CD14-positive monocyte (primary cell): ENCODE measurements at regions not wholly inside any gene's neighbourhood (a gene's known extent, or its start where the extent isn't known, plus 50 kb on each side); places are given as distances from the start of the nearest gene placed in this dataset.

Source experiments
- DNase-seq, 3 donors: peaks; one replicate each; pipeline ENCODE4 v3.0.0-alpha.2; 2011 to 2022
- H2AFZ ChIP-seq: 2 replicates; pipeline ENCODE4 v1.6.0; 2012; ENCODE audit warnings: mild to moderate bottlenecking, low read depth, low read length, inconsistent platforms; ENCODE audit not compliant: insufficient read depth, poor library complexity, severe bottlenecking
- H3K27ac ChIP-seq, 2 donors: 1 replicate in 1 of 2; 2 replicates in 1 of 2; pipeline ENCODE4 v1.5.1; 2012 to 2013; ENCODE audit warnings: low read length in 2 of 2, control low read depth in 1 of 2, inconsistent platforms in 1 of 2, low read depth in 1 of 2, mild to moderate bottlenecking in 1 of 2
- H3K27me3 ChIP-seq, 2 donors: one replicate each; pipeline versions ENCODE4 v1.6.0 to v1.6.1; 2011 to 2013; ENCODE audit warnings: low read length in 2 of 2; ENCODE audit not compliant: control insufficient read depth in 2 of 2, insufficient read depth in 2 of 2
- H3K36me3 ChIP-seq, 2 donors: replicated peaks in 1 of 2; 1 replicate in 1 of 2; 2 replicates in 1 of 2; pipeline versions ENCODE4 v1.5.1 to v1.6.1; 2012 to 2013; ENCODE audit warnings: low read length in 2 of 2, control low read depth in 1 of 2, inconsistent platforms in 1 of 2, mild to moderate bottlenecking in 1 of 2; ENCODE audit not compliant: insufficient read depth in 2 of 2, control insufficient read depth in 1 of 2
- H3K4me1 ChIP-seq, 2 donors: 1 replicate in 1 of 2; 2 replicates in 1 of 2; pipeline versions ENCODE4 v1.5.1 to v1.6.1; 2012 to 2013; ENCODE audit warnings: low read length in 2 of 2, control low read depth in 1 of 2, inconsistent platforms in 1 of 2, mild to moderate bottlenecking in 1 of 2, moderate library complexity in 1 of 2; ENCODE audit not compliant: insufficient read depth in 2 of 2, control insufficient read depth in 1 of 2
- H3K4me2 ChIP-seq: replicated peaks from 2 replicates; pipeline ENCODE3; 2012; ENCODE audit warnings: low read length, moderate library complexity, mild to moderate bottlenecking; ENCODE audit not compliant: poor library complexity, severe bottlenecking; ENCODE audit errors: extremely low read depth
- H3K4me3 ChIP-seq, 3 experiments: fragments of 200-600 bp in 1 of 3; sonication (generic) in 1 of 3; replicated peaks in 1 of 3; 1 replicate in 2 of 3; 2 replicates in 1 of 3; pipeline ENCODE4 v1.5.1; 2011 to 2013; ENCODE audit warnings: low read length in 3 of 3, mild to moderate bottlenecking in 3 of 3, control low read depth in 2 of 3, low read depth in 2 of 3, inconsistent platforms in 1 of 3, moderate library complexity in 1 of 3
- H3K79me2 ChIP-seq: 2 replicates; pipeline ENCODE4 v1.6.0; 2012; ENCODE audit warnings: mild to moderate bottlenecking, control low read depth, inconsistent platforms, low read length, moderate library complexity; ENCODE audit not compliant: insufficient read depth
- H3K9ac ChIP-seq: 2 replicates; pipeline ENCODE4 v1.6.0; 2017; ENCODE audit warnings: low read length, mild to moderate bottlenecking; ENCODE audit not compliant: insufficient read depth, poor library complexity, severe bottlenecking
- H3K9me3 ChIP-seq, 2 donors: replicated peaks in 1 of 2; 1 replicate in 1 of 2; 2 replicates in 1 of 2; pipeline versions ENCODE4 v1.5.1 to v1.6.1; 2012 to 2013; ENCODE audit warnings: low read length in 2 of 2, control low read depth in 1 of 2; ENCODE audit not compliant: control insufficient read depth in 1 of 2, insufficient read depth in 1 of 2
- H4K20me1 ChIP-seq: 2 replicates; pipeline ENCODE4 v1.6.0; 2012; ENCODE audit warnings: mild to moderate bottlenecking, low read length, control low read depth, moderate library complexity; ENCODE audit not compliant: insufficient read depth
- H3K27ac Mint-ChIP-seq, 7 donors: one replicate each; pipeline ENCODE4 v1.8.0; 2020; ENCODE audit warnings: mild to moderate bottlenecking in 7 of 7, mixed read lengths in 7 of 7, moderate library complexity in 6 of 7, inconsistent platforms in 2 of 7
- H3K27me3 Mint-ChIP-seq, 3 donors: one replicate each; pipeline ENCODE4 v1.8.0; 2021 to 2022; ENCODE audit warnings: low read depth in 3 of 3, mild to moderate bottlenecking in 3 of 3, mixed read lengths in 3 of 3, moderate library complexity in 3 of 3, inconsistent platforms in 1 of 3
- H3K36me3 Mint-ChIP-seq, 2 donors: one replicate each; pipeline ENCODE4 v1.8.0; 2020; ENCODE audit warnings: mixed read lengths in 2 of 2, inconsistent platforms in 1 of 2, mild to moderate bottlenecking in 1 of 2
- H3K4me1 Mint-ChIP-seq: one replicate; pipeline ENCODE4 v1.8.0; 2020; ENCODE audit warnings: mild to moderate bottlenecking, mixed read lengths
- H3K4me3 Mint-ChIP-seq, 2 donors: one replicate each; pipeline ENCODE4 v1.8.0; 2020; ENCODE audit warnings: mild to moderate bottlenecking in 2 of 2, mixed read lengths in 2 of 2, moderate library complexity in 1 of 2
- H3K9me3 Mint-ChIP-seq, 7 donors: one replicate each; pipeline ENCODE4 v1.8.0; 2020 to 2022; ENCODE audit warnings: mixed read lengths in 7 of 7, mild to moderate bottlenecking in 6 of 7, moderate library complexity in 6 of 7, inconsistent platforms in 2 of 7
- WGBS: methylation state at CpG from one replicate; pipeline ENCODE4 v1.1.5; 2013; ENCODE audit warnings: missing lambda C conversion rate; ENCODE audit not compliant: insufficient coverage; 5-methylcytosine and 5-hydroxymethylcytosine counted together
- intact Hi-C, 2 donors: fragments of 100-400 bp; cut with micrococcal nuclease; formaldehyde crosslinking; loops; one replicate each; pipeline versions ENCODE4 v1.15.0 to v1.15.1; 2023
- TF ChIP-seq, protein P1 (sequence below): fragments of 200-600 bp; IDR thresholded peaks from one replicate; pipeline ENCODE4 v1.8.0; 2022; ENCODE audit warnings: antibody characterized with exemption, mild to moderate bottlenecking

DNA sequence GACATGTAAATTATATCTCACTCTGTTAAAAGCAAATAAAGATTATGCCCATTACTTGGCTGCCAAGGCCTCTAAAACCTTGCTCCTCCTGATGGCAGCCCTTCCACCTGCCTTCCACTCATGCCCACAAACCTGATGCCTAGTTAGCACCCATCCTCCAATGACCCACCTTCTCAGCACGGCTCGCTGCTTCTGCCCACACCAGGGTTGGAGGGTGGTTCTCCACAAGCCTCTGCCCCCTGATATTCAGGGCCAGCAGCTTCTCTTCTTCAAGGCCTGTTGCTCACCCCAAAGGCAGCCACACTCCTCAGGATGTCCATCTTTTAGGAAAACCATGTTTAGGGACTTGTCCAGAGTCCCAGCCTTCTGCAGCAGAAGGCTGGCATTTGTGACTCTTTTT is 263.4 kb upstream of the TLE3 start:
- H3K36me3 ChIP-seq: no peaks in the 10 kb centered on the region
- H2AFZ ChIP-seq: no peak overlapping the region
- H3K27me3 ChIP-seq: no peaks in the 10 kb centered on the region
- no peaks in the 10 kb centered on the region for H4K20me1 ChIP-seq
- no peaks in the 10 kb centered on the region for H3K4me1 Mint-ChIP-seq
- intact Hi-C loops: no loop called here
- peaks cover 0 to 5% (median 1%) of the 10 kb centered on the region in 7 donors for H3K9me3 Mint-ChIP-seq
- H3K27ac ChIP-seq: no peak overlapping the region
- H3K4me2 ChIP-seq: no peak overlapping the region
- 100% methylated on average over 2 of the region's 2 CpGs for WGBS
- H3K4me3 ChIP-seq: no peak overlapping the region
- H3K4me3 Mint-ChIP-seq: no peak overlapping the region
- DNase-seq: no peak
- H3K9me3 ChIP-seq: no peaks in the 10 kb centered on the region
- no peaks in the 10 kb centered on the region for H3K4me1 ChIP-seq
- H3K79me2 ChIP-seq: no peaks in the 10 kb centered on the region
- TF ChIP-seq, protein P1, sequence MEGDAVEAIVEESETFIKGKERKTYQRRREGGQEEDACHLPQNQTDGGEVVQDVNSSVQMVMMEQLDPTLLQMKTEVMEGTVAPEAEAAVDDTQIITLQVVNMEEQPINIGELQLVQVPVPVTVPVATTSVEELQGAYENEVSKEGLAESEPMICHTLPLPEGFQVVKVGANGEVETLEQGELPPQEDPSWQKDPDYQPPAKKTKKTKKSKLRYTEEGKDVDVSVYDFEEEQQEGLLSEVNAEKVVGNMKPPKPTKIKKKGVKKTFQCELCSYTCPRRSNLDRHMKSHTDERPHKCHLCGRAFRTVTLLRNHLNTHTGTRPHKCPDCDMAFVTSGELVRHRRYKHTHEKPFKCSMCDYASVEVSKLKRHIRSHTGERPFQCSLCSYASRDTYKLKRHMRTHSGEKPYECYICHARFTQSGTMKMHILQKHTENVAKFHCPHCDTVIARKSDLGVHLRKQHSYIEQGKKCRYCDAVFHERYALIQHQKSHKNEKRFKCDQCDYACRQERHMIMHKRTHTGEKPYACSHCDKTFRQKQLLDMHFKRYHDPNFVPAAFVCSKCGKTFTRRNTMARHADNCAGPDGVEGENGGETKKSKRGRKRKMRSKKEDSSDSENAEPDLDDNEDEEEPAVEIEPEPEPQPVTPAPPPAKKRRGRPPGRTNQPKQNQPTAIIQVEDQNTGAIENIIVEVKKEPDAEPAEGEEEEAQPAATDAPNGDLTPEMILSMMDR: no peak
- no peak overlapping the region for H3K9ac ChIP-seq
- no peaks in the 10 kb centered on the region for H3K36me3 Mint-ChIP-seq
- H3K27me3 Mint-ChIP-seq: peaks cover 9 to 20% (median 9%) of the 10 kb centered on the region in 3 donors
- peak overlapping the region in 1 of 7 donors; percentile 32 for H3K27ac Mint-ChIP-seq

DNA sequence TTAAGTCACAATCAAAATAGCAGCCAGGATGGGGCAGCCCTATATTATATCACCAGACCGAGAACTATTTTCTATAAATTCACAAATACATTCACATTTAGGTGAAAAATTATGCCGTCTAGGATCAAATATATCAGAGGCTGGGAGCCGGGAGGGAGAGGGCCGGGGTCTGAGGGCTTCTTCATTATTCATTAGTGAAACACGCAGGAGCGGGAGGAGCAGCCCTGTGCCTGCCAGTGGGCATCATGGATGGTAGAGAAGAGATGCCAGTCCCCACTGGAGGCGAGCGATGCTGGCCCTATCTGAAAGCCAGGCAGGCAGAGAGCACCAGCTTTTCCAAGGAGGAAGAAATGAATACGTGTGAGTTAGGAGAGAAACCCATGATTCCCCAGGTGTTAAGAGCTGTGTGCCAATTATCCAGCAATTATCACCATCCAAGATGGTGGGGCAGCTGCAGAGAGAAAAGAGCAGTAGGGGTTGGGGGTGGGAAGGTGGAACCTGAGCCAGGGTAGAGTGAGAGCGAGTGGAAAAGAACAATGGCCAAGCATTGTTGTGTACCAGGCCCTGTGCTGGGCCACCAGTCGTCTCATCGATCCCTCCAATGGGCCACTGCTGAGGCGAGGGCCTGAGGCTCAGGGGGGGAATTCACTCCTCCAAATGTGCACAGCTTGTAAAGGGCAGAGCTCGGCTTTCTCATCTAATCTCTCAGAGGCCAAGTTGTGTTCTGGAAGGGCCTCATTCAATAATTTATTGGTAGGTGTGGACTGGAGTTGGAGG is 261.3 kb upstream of the TLE3 start:
- no peak for DNase-seq
- no peak overlapping the region for H3K4me3 ChIP-seq
- no peak overlapping the region for H3K4me2 ChIP-seq
- Mint-ChIP-seq H3K4me3 (no peak overlapping the region), H3K27me3 (peaks cover 7 to 16% (median 9%) of the 10 kb centered on the region in 3 donors), H3K9me3 (peaks cover 0 to 2% (median 0%) of the 10 kb centered on the region in 7 donors), H3K36me3 (no peaks in the 10 kb centered on the region), H3K4me1 (no peaks in the 10 kb centered on the region), H3K27ac (peak overlapping the region in 1 of 7 donors; percentile 7)
- peaks cover 0 to 3% of the 10 kb centered on the region in 2 donors for H3K4me1 ChIP-seq
- H3K36me3 ChIP-seq: no peaks in the 10 kb centered on the region
- H3K9me3 ChIP-seq: no peaks in the 10 kb centered on the region
- no peaks in the 10 kb centered on the region for H3K79me2 ChIP-seq
- no peak overlapping the region for H3K27ac ChIP-seq
- intact Hi-C loops: no loop called here
- no peaks in the 10 kb centered on the region for H4K20me1 ChIP-seq
- H3K9ac ChIP-seq: no peak overlapping the region
- no peak overlapping the region for H2AFZ ChIP-seq
- TF ChIP-seq, protein P1: no peak
- WGBS: 97% methylated on average over 9 of the region's 14 CpGs
- no peaks in the 10 kb centered on the region for H3K27me3 ChIP-seq
